GM12875 (cell line): ENCODE measurements at regions not wholly inside any gene's neighbourhood (a gene's known extent, or its start where the extent isn't known, plus 50 kb on each side); places are given as distances from the start of the nearest gene placed in this dataset.

ENCODE experiments used
- H3K4me3 ChIP-seq: one replicate; pipeline ENCODE4 v1.5.1; 2011; ENCODE audit warnings: low read depth, low read length, control low read depth
- CTCF ChIP-seq: IDR thresholded peaks from 2 replicates; pipeline ENCODE4 v1.5.1; 2011; ENCODE audit warnings: low read depth, mild to moderate bottlenecking, control low read depth, inconsistent platforms, low read length, moderate library complexity, borderline replicate concordance; ENCODE audit not compliant: insufficient read depth

- TF ChIP-seq CTCF: no peak
- no peak overlapping the region for H3K4me3 ChIP-seq
Observed at GRCh38 chr3:182094321-182094720, 382.6 kb downstream of the SOX2 start.

- no peak for TF ChIP-seq CTCF
- H3K4me3 ChIP-seq: no peak overlapping the region
Observed at GRCh38 chr3:182104881-182105280, 393.2 kb downstream of the SOX2 start.

- H3K4me3 ChIP-seq: no peak overlapping the region
- no peak for TF ChIP-seq CTCF
Observed at GRCh38 chr3:182105875-182106274, 394.1 kb downstream of the SOX2 start.

- no peak for TF ChIP-seq CTCF
Observed at GRCh38 chr3:182108371-182108770, 396.6 kb downstream of the SOX2 start.

GRCh38 chr3:182111967-182112366, 400.2 kb downstream of the SOX2 start:
- TF ChIP-seq CTCF: no peak
- H3K4me3 ChIP-seq: no peak overlapping the region

More at GRCh38 chr3:182108371-182108770, 396.6 kb downstream of the SOX2 start:
- no peak overlapping the region for H3K4me3 ChIP-seq

GRCh38 chr3:182115328-182116015, 403.7 kb downstream of the SOX2 start:
- no peak for TF ChIP-seq CTCF
- no peak overlapping the region for H3K4me3 ChIP-seq

- H3K4me3 ChIP-seq: no peak overlapping the region
- TF ChIP-seq CTCF: no peak
Observed at GRCh38 chr3:182116386-182116785, 404.7 kb downstream of the SOX2 start.
